GM10266 (cell line): ENCODE measurements at regions not wholly inside any gene's neighbourhood (a gene's known extent, or its start where the extent isn't known, plus 50 kb on each side); places are given as distances from the start of the nearest gene placed in this dataset.
"Not testable (repeated sequence)": the region's sequence is repeated elsewhere in the genome, so short reads cannot be mapped to it uniquely, and the experiment has no call there.

Source experiments
- DNase-seq: peaks from one replicate; pipeline ENCODE4 v3.0.0; 2012; ENCODE audit errors: extremely low spot score
- TF ChIP-seq, protein P1 (sequence below): IDR thresholded peaks from 2 replicates; pipeline ENCODE4 v1.5.1; 2012; ENCODE audit warnings: mild to moderate bottlenecking, low read depth; ENCODE audit not compliant: control insufficient read depth, insufficient read depth; ENCODE audit errors: missing control alignments

DNA sequence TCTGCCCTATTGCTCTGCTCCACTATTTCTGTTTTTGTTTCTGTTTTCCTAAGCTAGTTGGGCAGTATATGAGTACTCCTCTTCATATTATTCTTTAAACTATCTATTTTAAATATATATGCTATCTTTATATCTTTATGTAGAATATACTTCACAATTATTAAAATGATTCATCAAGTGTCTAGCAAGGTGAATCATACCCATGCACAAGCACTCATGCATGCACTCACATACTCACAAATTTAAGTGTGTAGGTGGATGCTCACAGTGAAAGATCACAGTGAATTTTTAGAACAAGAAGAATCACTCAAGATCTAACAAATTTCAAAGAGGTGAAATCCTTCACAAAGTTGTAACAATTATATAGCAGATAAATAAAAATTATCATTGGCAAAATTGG lies 435.6 kb upstream of the SLITRK5 start:
- no peak for DNase-seq
- TF ChIP-seq, protein P1, sequence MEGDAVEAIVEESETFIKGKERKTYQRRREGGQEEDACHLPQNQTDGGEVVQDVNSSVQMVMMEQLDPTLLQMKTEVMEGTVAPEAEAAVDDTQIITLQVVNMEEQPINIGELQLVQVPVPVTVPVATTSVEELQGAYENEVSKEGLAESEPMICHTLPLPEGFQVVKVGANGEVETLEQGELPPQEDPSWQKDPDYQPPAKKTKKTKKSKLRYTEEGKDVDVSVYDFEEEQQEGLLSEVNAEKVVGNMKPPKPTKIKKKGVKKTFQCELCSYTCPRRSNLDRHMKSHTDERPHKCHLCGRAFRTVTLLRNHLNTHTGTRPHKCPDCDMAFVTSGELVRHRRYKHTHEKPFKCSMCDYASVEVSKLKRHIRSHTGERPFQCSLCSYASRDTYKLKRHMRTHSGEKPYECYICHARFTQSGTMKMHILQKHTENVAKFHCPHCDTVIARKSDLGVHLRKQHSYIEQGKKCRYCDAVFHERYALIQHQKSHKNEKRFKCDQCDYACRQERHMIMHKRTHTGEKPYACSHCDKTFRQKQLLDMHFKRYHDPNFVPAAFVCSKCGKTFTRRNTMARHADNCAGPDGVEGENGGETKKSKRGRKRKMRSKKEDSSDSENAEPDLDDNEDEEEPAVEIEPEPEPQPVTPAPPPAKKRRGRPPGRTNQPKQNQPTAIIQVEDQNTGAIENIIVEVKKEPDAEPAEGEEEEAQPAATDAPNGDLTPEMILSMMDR = no peak

DNA sequence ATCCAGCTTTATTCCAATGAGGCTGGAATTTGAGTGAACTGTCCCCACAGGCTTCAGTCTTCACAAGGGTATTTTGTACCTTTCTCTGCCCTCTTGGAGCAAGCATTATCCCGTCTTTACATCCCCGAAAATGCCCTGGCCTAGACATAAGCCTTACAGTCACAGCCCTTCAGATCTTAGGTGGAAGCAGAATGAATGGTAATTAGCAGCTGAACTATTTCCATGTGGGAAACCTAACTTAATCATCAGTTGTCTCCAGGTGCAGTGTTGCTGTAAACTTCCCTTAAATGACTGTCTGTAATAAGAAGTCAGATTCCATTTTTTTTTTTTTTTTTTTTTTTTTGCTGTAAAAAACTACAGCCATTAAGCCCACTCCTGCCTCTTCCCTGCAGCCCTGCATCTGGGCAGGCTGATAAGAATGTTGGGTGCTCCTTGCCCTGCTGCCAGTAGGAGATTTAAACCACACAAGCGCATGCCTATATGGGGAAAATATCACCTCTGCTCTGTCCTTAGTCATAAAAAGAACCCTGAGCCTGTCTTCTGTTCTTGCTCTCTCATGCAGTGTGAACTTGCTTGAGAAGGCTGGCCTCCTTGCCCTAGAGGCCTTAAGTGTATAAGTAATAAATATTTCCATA lies 426.8 kb upstream of the SLITRK5 start:
- DNase-seq = no peak
- TF ChIP-seq, protein P1 = no peak

DNA sequence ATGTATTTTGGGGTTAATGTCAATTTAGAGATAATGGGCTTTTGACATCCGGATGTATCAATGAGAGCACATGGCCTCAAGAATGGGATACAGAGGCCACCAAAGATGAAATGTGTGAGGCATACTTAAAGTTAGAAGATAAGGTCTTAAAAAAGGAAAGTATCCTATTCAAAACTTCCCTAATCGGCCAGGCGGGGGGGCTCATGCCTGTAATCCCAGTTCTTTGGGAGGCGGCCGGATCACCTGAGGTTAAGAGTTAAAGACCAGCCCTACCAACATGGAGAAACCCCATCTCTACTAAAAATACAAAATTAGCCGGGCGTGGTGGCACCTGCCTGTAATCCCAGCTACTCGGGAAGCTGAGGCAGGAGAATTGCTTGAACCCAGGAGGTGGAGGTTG lies 421.3 kb upstream of the SLITRK5 start:
- not testable (repeated sequence) for DNase-seq

DNA sequence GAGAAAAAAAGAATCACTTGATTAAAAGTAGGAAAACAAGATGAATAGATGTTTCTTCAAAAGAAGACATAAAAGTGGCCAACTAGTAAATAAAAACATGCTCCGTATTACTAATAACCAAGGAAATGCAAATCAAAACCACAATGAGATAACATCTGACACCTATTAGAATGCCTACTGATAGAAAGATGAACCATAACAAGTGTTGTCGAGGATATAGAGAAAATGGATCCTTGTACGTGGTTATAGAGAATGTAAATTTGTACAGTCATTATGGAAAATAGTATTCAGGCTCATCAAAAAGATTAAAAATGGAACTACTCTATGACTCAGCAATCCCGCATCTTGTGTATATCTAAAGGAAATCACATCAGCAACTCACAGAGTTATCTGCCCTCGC lies 415.8 kb upstream of the SLITRK5 start:
- no peak for DNase-seq
- TF ChIP-seq, protein P1 = no peak

DNA sequence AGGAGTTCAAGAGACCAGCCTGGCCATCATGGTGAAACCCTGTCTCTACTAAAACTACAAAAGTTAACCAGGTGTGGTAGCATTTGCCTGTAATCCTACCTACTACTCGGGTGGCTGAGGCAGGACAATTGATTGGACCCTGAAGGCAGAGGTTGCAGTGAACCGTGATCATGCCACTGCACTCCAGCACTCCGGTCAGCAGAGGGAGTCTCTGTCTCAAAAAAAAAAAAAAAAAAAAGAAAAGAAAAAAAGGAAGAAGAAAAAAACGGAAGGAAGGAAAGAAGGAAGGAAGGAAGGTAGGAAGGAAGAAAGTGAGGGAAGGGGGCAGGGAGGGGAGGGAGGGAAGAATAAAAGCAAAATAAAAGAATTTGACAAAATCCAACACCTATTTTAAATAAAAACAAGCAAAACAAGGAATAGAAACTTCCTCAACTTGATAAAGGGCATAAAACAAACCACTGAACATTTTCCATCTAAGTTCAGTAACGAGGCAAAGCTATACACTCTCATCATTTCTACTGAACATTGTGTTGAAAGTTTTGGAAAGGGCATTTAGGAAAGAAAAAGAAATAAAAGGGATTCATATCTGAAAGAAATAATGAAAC lies 411.6 kb upstream of the SLITRK5 start:
- no peak for DNase-seq
- TF ChIP-seq, protein P1 = peak; percentile 16

DNA sequence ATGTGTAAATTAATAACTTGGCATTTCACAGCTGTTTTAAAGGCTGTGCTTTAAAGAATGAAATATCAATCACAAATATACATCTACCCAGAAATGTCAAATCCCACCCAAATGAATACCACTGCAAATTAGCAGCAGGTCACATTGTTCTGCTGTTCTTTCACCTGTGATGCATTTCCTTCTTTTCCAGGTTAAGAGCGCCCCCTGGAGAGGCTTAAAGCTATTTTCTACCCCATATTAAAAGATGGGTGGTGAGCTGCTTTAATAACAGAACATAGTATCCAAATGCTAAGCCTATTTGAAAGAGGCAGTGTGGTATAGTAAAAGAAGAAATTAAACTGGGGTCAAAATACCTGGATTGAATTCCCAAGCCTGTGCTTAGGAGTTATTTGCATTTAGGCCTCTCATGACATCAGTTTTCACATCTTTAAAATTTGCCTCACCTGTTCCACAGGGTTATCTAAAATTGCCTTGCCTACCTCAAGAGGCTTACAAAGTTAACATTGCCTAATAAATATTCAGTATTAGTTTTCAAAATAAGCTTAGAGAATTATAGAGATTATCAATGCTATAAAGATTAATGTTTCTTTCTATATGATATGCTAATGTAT lies 396.9 kb upstream of the SLITRK5 start:
- peak; percentile 10 for DNase-seq
- TF ChIP-seq, protein P1 = peak; percentile 64

DNA sequence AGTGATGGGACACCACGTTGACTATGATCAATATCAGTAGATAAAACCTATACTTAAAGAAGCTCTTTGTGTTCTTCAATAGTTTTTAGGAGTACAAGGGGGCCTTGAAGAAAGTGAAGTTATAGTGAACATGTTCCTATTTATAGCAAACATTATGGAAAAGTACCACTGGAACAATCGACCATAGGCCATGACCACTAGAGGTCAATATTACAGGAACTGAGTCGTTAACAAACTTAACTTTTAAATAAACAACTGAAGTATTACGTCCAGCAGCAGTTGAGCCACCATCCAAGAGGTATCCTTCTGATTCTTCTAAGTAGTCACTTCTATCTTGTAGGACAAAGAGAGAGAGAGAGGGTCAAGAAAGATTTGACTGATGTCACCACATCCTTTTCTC lies 391.0 kb upstream of the SLITRK5 start:
- no peak for DNase-seq
- TF ChIP-seq, protein P1 = no peak
